ENCODE measurements at regions not wholly inside any gene's neighbourhood (a gene's known extent, or its start where the extent isn't known, plus 50 kb on each side); places are given as distances from the start of the nearest gene placed in this dataset.
"Not testable (repeated sequence)": the region's sequence is repeated elsewhere in the genome, so short reads cannot be mapped to it uniquely, and the experiment has no call there.

DNA sequence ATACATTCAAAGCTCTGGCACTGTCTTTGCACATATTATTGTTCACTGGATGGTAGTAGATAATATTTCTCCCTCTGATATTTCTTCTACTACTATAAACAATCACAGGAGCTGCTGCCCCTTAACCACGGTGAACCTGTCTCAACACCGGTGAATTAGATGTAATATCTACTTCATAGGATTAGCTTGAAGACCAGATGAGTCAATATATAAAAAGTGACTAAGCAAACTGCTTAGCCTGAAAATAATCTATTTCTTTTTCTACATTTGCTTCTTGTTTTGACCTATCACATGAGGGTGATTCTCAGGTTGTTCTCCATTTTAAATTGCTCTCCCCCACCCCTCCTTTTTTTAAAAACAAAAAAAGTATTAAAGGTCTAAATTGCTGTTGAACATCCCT lies 645.5 kb downstream of the ANKRD50 start:
- no peak overlapping the region for H3K4me3 ChIP-seq
- no peak for DNase-seq (ENCODE audit: low spot score)
- no peak overlapping the region for H3K27ac ChIP-seq
- TF ChIP-seq, protein P1, sequence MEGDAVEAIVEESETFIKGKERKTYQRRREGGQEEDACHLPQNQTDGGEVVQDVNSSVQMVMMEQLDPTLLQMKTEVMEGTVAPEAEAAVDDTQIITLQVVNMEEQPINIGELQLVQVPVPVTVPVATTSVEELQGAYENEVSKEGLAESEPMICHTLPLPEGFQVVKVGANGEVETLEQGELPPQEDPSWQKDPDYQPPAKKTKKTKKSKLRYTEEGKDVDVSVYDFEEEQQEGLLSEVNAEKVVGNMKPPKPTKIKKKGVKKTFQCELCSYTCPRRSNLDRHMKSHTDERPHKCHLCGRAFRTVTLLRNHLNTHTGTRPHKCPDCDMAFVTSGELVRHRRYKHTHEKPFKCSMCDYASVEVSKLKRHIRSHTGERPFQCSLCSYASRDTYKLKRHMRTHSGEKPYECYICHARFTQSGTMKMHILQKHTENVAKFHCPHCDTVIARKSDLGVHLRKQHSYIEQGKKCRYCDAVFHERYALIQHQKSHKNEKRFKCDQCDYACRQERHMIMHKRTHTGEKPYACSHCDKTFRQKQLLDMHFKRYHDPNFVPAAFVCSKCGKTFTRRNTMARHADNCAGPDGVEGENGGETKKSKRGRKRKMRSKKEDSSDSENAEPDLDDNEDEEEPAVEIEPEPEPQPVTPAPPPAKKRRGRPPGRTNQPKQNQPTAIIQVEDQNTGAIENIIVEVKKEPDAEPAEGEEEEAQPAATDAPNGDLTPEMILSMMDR (IDR thresholded peaks at IDR 0.05), result no peak

DNA sequence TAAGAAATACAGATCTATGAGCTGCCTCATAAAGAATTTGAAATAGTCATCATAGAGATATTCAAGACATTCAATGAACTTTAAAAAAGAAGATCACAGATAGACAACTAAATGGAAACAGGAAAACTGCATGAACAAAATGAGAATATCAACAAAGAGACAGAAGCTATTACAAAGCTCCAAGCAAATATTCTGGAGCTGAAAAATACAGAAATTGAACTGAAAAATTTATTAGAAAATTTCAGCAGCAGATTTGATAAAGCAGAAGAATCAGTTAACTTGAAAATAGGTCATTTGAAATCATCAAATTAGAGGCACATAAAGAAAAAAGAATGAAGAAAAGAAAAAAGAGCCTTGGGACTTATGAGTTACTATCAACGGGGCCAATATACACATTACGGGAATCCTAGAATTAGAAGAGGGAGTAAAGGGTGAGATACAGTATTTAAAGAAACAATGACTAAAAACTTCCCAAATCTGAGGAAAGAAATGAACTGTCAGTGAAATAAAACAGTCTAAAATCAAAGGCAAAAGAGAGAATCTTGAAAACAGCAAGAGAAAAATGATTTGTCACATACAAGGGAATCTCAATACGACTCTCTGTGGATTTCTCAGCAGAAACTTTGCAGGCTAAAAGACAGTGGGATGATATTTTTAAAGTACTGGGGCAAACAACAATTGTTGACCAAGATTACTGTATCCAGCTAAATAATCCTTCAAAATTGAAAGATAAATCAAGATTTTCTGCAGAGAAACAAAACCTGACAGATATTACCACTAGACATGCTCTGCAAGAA lies 641.6 kb downstream of the ANKRD50 start:
- TF ChIP-seq, protein P1 (IDR thresholded peaks at IDR 0.05), result no peak
- DNase-seq (ENCODE audit: low spot score), result no peak
- Histone ChIP-seq H3K27ac (no peak overlapping the region), H3K4me3 (no peak overlapping the region)

DNA sequence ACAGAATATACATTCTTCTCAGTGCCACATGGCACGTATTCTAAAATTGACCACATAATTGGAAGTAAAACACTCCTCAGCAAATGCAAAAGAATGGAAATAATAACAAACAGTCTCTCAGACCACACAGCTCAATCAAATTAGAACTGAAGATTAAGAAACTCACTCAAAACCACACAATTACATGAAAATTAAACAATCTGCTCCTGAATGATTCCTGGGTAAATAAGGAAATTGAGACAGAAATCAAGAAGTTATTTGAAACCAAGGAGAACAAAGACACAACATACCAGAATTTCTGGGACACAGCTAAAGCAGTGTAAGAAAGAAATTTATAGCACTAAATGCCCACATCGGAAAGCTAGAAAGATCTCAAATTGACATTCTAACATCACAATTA lies 637.3 kb downstream of the ANKRD50 start:
- not testable (repeated sequence) for H3K4me3 ChIP-seq; H3K27ac ChIP-seq; DNase-seq (ENCODE audit: low spot score)

DNA sequence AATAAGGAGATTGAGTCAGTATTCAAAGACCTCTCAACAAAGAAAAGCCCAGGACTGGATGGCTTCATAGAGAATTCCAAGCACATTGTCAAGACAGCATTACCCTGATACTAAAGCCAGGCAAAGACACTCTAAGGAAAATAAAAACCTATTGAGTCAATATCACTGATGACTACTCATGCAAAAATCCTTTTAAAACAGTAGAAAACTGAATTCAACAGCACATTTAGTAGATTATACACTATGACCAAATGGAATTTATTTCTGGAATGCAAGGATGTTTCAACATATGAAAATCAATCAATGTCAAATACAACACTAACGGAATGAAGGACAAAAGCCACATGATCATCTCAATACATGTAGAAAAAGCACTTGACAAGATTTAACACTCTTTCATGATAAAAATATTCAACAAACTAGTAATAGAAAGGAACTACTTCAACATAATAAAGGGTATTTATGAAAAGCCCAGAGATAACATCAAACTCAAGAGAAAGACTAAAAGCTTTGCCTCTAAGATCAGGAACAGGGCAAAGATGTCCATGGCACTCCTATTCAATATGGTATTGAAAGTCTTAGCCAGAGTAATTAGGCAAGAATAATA lies 633.3 kb downstream of the ANKRD50 start:
- DNase-seq (ENCODE audit: low spot score), result no peak
- no peak overlapping the region for H3K27ac ChIP-seq
- TF ChIP-seq, protein P1 (IDR thresholded peaks at IDR 0.05), result no peak
- no peak overlapping the region for H3K4me3 ChIP-seq

DNA sequence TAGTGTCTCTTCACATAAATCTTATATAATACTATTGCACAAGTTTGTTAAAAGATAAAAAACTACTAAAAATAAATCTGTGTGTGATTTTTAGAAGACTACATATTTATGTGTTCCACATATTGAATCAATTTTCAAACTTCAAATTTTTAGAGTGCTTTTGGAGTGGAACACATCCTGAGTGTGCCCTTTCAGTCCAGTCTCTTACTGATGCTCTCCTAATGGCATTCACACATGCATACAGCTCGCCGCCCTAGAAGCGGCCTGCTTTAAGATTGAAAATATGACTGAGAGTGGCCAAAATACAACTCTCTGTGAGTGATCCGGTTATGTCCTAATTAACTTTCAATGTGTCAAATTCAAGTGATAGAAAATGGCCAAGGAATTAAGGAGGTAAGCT lies 628.8 kb downstream of the ANKRD50 start:
- TF ChIP-seq, protein P1 (IDR thresholded peaks at IDR 0.05), result no peak
- Histone ChIP-seq H3K27ac (no peak overlapping the region), H3K4me3 (no peak overlapping the region)
- no peak for DNase-seq (ENCODE audit: low spot score)

DNA sequence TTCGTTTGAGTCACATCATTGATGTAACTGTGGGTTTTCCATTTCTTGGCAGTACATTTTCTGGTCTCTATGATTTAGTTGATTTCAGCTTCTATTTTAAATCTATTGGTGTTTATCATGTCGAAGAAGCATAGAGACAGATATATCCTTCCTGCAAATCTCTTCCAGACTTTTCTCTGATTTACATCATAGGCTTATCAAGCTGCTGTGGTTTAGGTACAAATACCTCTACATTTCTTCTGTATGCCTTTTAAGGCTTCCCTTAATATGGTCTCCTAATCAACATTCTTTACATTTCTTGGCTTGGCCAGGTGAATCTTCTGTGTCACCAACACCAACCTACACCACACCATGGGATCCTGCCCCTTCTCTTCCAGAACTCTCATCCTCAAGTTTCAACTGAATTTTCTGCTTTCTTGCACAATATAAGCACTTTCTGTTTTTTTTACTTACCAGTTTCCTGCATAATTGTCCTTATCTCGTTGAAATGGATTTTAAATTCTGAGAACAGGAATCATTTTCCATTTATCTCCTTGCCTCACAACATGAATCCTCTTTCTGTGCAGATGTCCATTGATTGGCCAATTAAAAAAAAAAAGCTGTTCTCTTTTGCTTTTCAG lies 626.9 kb downstream of the ANKRD50 start:
- TF ChIP-seq, protein P1 (IDR thresholded peaks at IDR 0.05), result no peak
- no peak overlapping the region for H3K27ac ChIP-seq
- H3K4me3 ChIP-seq, result no peak overlapping the region
- no peak for DNase-seq (ENCODE audit: low spot score)

DNA sequence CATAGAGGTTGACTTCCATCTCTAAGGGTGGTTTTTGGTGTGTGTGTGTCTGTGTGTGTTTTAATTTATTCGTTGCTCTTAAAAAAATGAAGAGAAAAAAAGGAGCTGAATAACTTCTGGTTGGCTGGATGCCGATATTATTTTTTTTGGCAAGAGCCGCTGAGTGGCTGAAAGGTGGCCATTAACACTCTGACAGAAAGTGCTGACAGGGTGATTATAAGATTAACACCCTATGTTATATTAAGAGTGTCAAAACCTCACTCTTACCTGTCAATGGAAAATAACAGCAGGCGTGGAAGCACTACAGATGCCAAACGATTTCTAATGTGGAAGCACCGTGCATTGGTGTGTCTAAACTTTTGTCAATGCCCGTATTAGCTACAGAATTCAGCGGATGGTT lies 622.5 kb downstream of the ANKRD50 start:
- H3K4me3 ChIP-seq, result no peak overlapping the region
- no peak overlapping the region for H3K27ac ChIP-seq
- DNase-seq (ENCODE audit: low spot score), result no peak
- TF ChIP-seq, protein P1 (IDR thresholded peaks at IDR 0.05), result no peak

Data from coronary artery (tissue), 2 donors.